Trophoblast cell (in vitro differentiated cells and primary cell): ENCODE measurements at regions not wholly inside any gene's neighbourhood (a gene's known extent, or its start where the extent isn't known, plus 50 kb on each side); places are given as distances from the start of the nearest gene placed in this dataset.
"Not testable (repeated sequence)": the region's sequence is repeated elsewhere in the genome, so short reads cannot be mapped to it uniquely, and the experiment has no call there.

Experiments used
- DNase-seq, 2 donors: peaks; one replicate each; pipeline ENCODE4 v3.0.0-alpha.2; 2016
- H2AFZ ChIP-seq: 2 replicates; pipeline ENCODE4 v1.6.1; 2013; ENCODE audit warnings: low read length, moderate library complexity, mild to moderate bottlenecking; ENCODE audit not compliant: insufficient read depth, poor library complexity
- H2AK5ac ChIP-seq: 2 replicates; pipeline ENCODE4 v1.6.1; 2013; ENCODE audit warnings: mild to moderate bottlenecking, low read length
- H2BK120ac ChIP-seq: 2 replicates; pipeline ENCODE4 v1.6.1; 2013; ENCODE audit warnings: low read length, mild to moderate bottlenecking, moderate library complexity; ENCODE audit not compliant: insufficient read depth, poor library complexity
- H2BK12ac ChIP-seq: 2 replicates; pipeline ENCODE4 v1.6.1; 2013; ENCODE audit warnings: mild to moderate bottlenecking, low read length, moderate library complexity
- H2BK5ac ChIP-seq: 2 replicates; pipeline ENCODE4 v1.6.1; 2013; ENCODE audit warnings: low read length, low read depth, moderate library complexity, mild to moderate bottlenecking; ENCODE audit not compliant: poor library complexity
- H3K14ac ChIP-seq: 2 replicates; pipeline ENCODE4 v1.6.1; 2013; ENCODE audit warnings: mild to moderate bottlenecking, low read length
- H3K18ac ChIP-seq: 2 replicates; pipeline ENCODE4 v1.6.1; 2013; ENCODE audit warnings: mild to moderate bottlenecking, low read length
- H3K23ac ChIP-seq: 2 replicates; pipeline ENCODE4 v1.6.1; 2013; ENCODE audit warnings: low read length
- H3K27ac ChIP-seq: 2 replicates; pipeline ENCODE4 v1.5.1; 2013; ENCODE audit warnings: low read depth, mild to moderate bottlenecking, inconsistent platforms, low read length, moderate library complexity
- H3K27me3 ChIP-seq: 2 replicates; pipeline ENCODE4 v1.6.1; 2013; ENCODE audit warnings: inconsistent platforms, mild to moderate bottlenecking, low read length, moderate library complexity; ENCODE audit not compliant: insufficient read depth
- H3K36me3 ChIP-seq, 2 experiments: 1 replicate in 1 of 2; 2 replicates in 1 of 2; pipeline ENCODE4 v1.6.1; 2013; ENCODE audit warnings: low read length in 2 of 2, mild to moderate bottlenecking in 2 of 2, moderate library complexity in 1 of 2; ENCODE audit not compliant: insufficient read depth in 2 of 2, control insufficient read depth in 1 of 2
- H3K4ac ChIP-seq: 2 replicates; pipeline ENCODE4 v1.6.1; 2013; ENCODE audit warnings: low read depth, mild to moderate bottlenecking, low read length, moderate library complexity
- H3K4me1 ChIP-seq, 2 experiments: 1 replicate in 1 of 2; 2 replicates in 1 of 2; pipeline ENCODE4 v1.6.1; 2013; ENCODE audit warnings: low read length in 2 of 2, mild to moderate bottlenecking in 2 of 2, moderate library complexity in 1 of 2; ENCODE audit not compliant: insufficient read depth in 2 of 2, control insufficient read depth in 1 of 2
- H3K4me2 ChIP-seq: 2 replicates; pipeline ENCODE4 v1.6.1; 2013; ENCODE audit warnings: inconsistent platforms, mild to moderate bottlenecking, low read length, moderate library complexity
- H3K4me3 ChIP-seq: 2 replicates; pipeline ENCODE4 v1.5.1; 2013; ENCODE audit warnings: mild to moderate bottlenecking, low read depth, low read length, inconsistent platforms
- H3K79me1 ChIP-seq: one replicate; pipeline ENCODE4 v1.6.1; 2013; ENCODE audit warnings: low read length
- H3K79me2 ChIP-seq: 2 replicates; pipeline ENCODE4 v1.6.1; 2013; ENCODE audit warnings: low read length, mild to moderate bottlenecking; ENCODE audit not compliant: control insufficient read depth, insufficient read depth, poor library complexity
- H3K9ac ChIP-seq: 2 replicates; pipeline ENCODE4 v1.6.1; 2013; ENCODE audit warnings: mild to moderate bottlenecking, low read length
- H3K9me3 ChIP-seq: 2 replicates; pipeline ENCODE4 v1.6.1; 2013; ENCODE audit warnings: low read depth, mild to moderate bottlenecking, control low read depth, inconsistent platforms, low read length; ENCODE audit not compliant: insufficient read depth
- H4K12ac ChIP-seq: 2 replicates; pipeline ENCODE4 v1.6.1; 2013; ENCODE audit warnings: low read depth, mild to moderate bottlenecking, low read length, moderate library complexity
- H4K8ac ChIP-seq: 2 replicates; pipeline ENCODE4 v1.6.1; 2013; ENCODE audit warnings: low read depth, mild to moderate bottlenecking, low read length, moderate library complexity
- H4K91ac ChIP-seq: one replicate; pipeline ENCODE4 v1.6.1; 2013; ENCODE audit warnings: low read depth, mild to moderate bottlenecking, low read length, moderate library complexity
- WGBS: extraction: QIAGEN DNeasy Blood & Tissue Kit; methylation state at CpG from one replicate; pipeline ENCODE4 v1.1.7; 2013; ENCODE audit warnings: missing lambda C conversion rate; ENCODE audit not compliant: insufficient read length, insufficient coverage; ENCODE audit errors: extremely low coverage; 5-methylcytosine and 5-hydroxymethylcytosine counted together

DNA sequence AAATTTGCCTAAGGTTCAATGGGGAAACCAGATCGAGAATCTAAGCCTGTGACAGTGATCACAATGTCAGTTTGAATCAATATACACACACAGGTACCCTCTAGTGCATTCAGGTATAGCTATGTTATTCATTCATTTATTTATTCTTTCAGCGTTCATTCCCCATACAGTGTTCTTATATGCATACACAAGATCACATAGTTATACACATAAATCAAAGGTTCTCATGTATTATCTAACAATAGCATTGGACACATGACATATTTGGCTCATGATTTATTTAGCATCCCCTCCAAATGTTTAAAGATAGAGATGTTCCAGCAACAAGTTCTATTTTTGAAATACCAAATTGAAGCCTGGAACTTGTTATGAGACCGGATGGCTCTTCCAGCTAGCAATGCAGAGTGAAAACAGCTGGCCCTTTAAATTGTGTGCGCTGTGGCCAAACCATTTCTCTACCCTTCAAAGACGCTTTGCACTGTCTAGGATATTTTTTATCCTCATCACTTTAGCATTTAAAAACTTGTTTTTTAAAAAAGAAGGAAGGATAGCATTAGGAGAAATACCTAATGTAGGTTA, 131.0 kb downstream of the ATXN3L start:
- Histone ChIP-seq H4K12ac (no peak overlapping the region), H3K4me3 (no peak overlapping the region), H3K14ac (no peak overlapping the region), H2BK120ac (no peak overlapping the region), H2AK5ac (no peak overlapping the region), H3K4me2 (no peak overlapping the region), H3K9me3 (no peaks in the 10 kb centered on the region), H3K79me1 (no peaks in the 10 kb centered on the region), H2BK12ac (no peak overlapping the region), H3K23ac (no peak overlapping the region), H3K27ac (no peak overlapping the region), H3K79me2 (no peaks in the 10 kb centered on the region), H3K4me1 (no peaks in the 10 kb centered on the region), H3K4ac (no peak overlapping the region), H2BK5ac (no peak overlapping the region), H3K9ac (no peak overlapping the region), H4K91ac (no peak overlapping the region), H3K18ac (no peak overlapping the region), H3K36me3 (no peaks in the 10 kb centered on the region), H2AFZ (no peak overlapping the region), H3K27me3 (no peaks in the 10 kb centered on the region), H4K8ac (no peak overlapping the region)
- no peak for DNase-seq
- WGBS: no CpG with 5 or more reads among the region's 5 CpGs

GRCh38 chrX:13186643-13187042, 133.2 kb downstream of the ATXN3L start:
- H4K91ac ChIP-seq, DNase-seq, H2AFZ ChIP-seq, H4K8ac ChIP-seq, H3K9me3 ChIP-seq, H3K23ac ChIP-seq, H3K14ac ChIP-seq, H3K27me3 ChIP-seq, H4K12ac ChIP-seq, H3K36me3 ChIP-seq, H3K27ac ChIP-seq, H3K4me2 ChIP-seq, H3K4ac ChIP-seq, H3K4me1 ChIP-seq, H3K18ac ChIP-seq, H3K79me1 ChIP-seq, H2BK120ac ChIP-seq, H2AK5ac ChIP-seq, H2BK12ac ChIP-seq, H2BK5ac ChIP-seq, H3K4me3 ChIP-seq, H3K79me2 ChIP-seq, H3K9ac ChIP-seq: not testable (repeated sequence)
- no CpG with 5 or more reads among the region's 3 CpGs for WGBS

DNA sequence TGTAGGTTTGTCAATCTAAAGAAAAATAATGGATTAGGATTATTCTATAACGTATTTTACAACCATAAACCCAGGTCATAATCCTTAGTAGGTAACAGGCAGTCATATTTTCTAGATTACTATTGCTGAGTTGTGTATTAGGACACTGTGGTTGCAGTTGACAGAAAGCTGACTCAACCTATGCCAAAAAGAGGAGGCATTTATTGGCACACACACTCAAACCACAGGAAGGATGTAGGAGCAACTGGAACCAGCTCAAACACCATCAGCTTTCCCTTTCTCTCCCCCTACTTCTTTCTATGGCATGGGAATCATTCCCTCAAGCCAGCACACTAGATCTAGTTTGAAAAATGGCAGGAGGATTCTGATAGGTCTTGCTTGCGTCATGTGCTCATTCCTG, 136.4 kb upstream of the FAM9C start:
- Histone ChIP-seq H3K23ac (no peak overlapping the region), H3K4me1 (no peaks in the 10 kb centered on the region), H3K9me3 (no peaks in the 10 kb centered on the region), H3K36me3 (no peaks in the 10 kb centered on the region), H3K4me3 (no peak overlapping the region), H2BK120ac (no peak overlapping the region), H3K79me1 (no peaks in the 10 kb centered on the region), H3K14ac (no peak overlapping the region), H3K4me2 (no peak overlapping the region), H3K9ac (no peak overlapping the region), H3K18ac (no peak overlapping the region), H3K79me2 (no peaks in the 10 kb centered on the region), H4K91ac (no peak overlapping the region), H4K12ac (no peak overlapping the region), H2AK5ac (no peak overlapping the region), H2BK12ac (no peak overlapping the region), H3K27ac (no peak overlapping the region), H2AFZ (no peak overlapping the region), H2BK5ac (no peak overlapping the region), H3K4ac (no peak overlapping the region), H3K27me3 (no peaks in the 10 kb centered on the region), H4K8ac (no peak overlapping the region)
- DNase-seq: no peak
- no CpG with 5 or more reads among the region's 2 CpGs for WGBS

DNA sequence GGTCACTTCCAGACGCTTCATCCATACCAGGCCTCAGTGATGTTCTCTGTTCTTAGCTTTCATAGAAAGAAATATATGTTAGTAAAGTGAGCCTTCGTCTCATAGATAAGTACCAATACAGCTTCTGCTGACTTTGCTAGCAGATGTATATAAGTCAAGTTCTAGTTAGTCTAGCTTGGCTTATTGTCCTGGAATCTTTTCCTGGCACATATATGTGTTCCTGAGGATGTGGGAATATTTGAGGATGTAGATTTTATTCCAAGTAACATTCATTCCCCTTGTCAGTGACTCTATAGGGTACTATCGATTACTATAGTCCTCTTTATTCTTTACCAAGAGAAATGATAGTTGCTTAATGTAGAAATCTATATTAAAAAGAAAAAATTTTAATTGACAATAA, 135.2 kb upstream of the FAM9C start:
- no CpG with 5 or more reads among the region's 3 CpGs for WGBS
- H3K4me1 ChIP-seq: no peaks in the 10 kb centered on the region
- H3K36me3 ChIP-seq: no peaks in the 10 kb centered on the region

More for the DNA sequence above, 135.2 kb upstream of the FAM9C start:
- no peak overlapping the region for H4K8ac ChIP-seq
- no peaks in the 10 kb centered on the region for H3K79me1 ChIP-seq
- no peak overlapping the region for H2AK5ac ChIP-seq
- H3K4ac ChIP-seq: no peak overlapping the region
- H3K27ac ChIP-seq: no peak overlapping the region
- no peaks in the 10 kb centered on the region for H3K79me2 ChIP-seq
- DNase-seq: no peak
- H3K4me2 ChIP-seq: no peak overlapping the region
- no peak overlapping the region for H2BK12ac ChIP-seq
- no peak overlapping the region for H4K12ac ChIP-seq
- no peak overlapping the region for H3K18ac ChIP-seq
- no peaks in the 10 kb centered on the region for H3K27me3 ChIP-seq
- no peak overlapping the region for H3K9ac ChIP-seq
- H3K23ac ChIP-seq: no peak overlapping the region
- no peak overlapping the region for H3K4me3 ChIP-seq
- H2BK120ac ChIP-seq: no peak overlapping the region
- no peak overlapping the region for H4K91ac ChIP-seq
- H2BK5ac ChIP-seq: no peak overlapping the region
- H3K9me3 ChIP-seq: no peaks in the 10 kb centered on the region
- no peak overlapping the region for H3K14ac ChIP-seq
- H2AFZ ChIP-seq: no peak overlapping the region
